ENCODE measurements at regions not wholly inside any gene's neighbourhood (a gene's known extent, or its start where the extent isn't known, plus 50 kb on each side); places are given as distances from the start of the nearest gene placed in this dataset.

GRCh38 chr12:115438314-115438713, 754.3 kb upstream of the TBX3 start:
- Histone ChIP-seq H3K9me3 (ENCODE audit: low read length) (no peaks in the 10 kb centered on the region), H3K27me3 (ENCODE audit: insufficient read depth, low read depth, low read length) (no peaks in the 10 kb centered on the region), H3K9me2 (ENCODE audit: insufficient read depth, low read length) (no peaks in the 10 kb centered on the region), H3K4me3 (ENCODE audit: low read length) (no peak overlapping the region), H3K79me2 (replicated peaks; ENCODE audit: insufficient read depth, low read length) (no peaks in the 10 kb centered on the region), H2AFZ (ENCODE audit: low read depth, low read length) (no peak overlapping the region), H3F3A (ENCODE audit: insufficient read depth, low read length, poor library complexity, severe bottlenecking) (no peaks in the 10 kb centered on the region), H3K36me3 (ENCODE audit: insufficient read depth, low read length) (no peaks in the 10 kb centered on the region), H3K4me2 (ENCODE audit: low read length) (no peak overlapping the region), H3K9ac (ENCODE audit: low read length) (no peak overlapping the region), H4K20me1 (ENCODE audit: insufficient read depth) (no peaks in the 10 kb centered on the region), H3K27ac (ENCODE audit: low read length) (no peak overlapping the region)
- TF ChIP-seq EZH2 (IDR thresholded peaks at IDR 0.05; ENCODE audit: borderline replicate concordance, insufficient read depth, low read length, poor library complexity, severe bottlenecking) (no peak), RAD21 (conservative IDR thresholded peaks at IDR 0.05) (no peak), SMC3 (conservative IDR thresholded peaks at IDR 0.05; ENCODE audit: poor library complexity) (no peak), MXI1 (conservative IDR thresholded peaks at IDR 0.05; ENCODE audit: poor library complexity, severe bottlenecking) (no peak)

GRCh38 chr12:115437061-115437567, 753.1 kb upstream of the TBX3 start:
- no peaks in the 10 kb centered on the region for H3K79me2 ChIP-seq (replicated peaks; ENCODE audit: insufficient read depth, low read length)
- no peak overlapping the region for H3K4me3 ChIP-seq (ENCODE audit: low read length)
- H2AFZ ChIP-seq (ENCODE audit: low read depth, low read length), result no peak overlapping the region
- no peak overlapping the region for H3K4me2 ChIP-seq (ENCODE audit: low read length)
- no peaks in the 10 kb centered on the region for H3K9me2 ChIP-seq (ENCODE audit: insufficient read depth, low read length)
- no peak overlapping the region for H3K27ac ChIP-seq (ENCODE audit: low read length)
- H3K27me3 ChIP-seq (ENCODE audit: insufficient read depth, low read depth, low read length), result no peaks in the 10 kb centered on the region
- H4K20me1 ChIP-seq (ENCODE audit: insufficient read depth), result no peaks in the 10 kb centered on the region
- no peaks in the 10 kb centered on the region for H3F3A ChIP-seq (ENCODE audit: insufficient read depth, low read length, poor library complexity, severe bottlenecking)
- H3K36me3 ChIP-seq (ENCODE audit: insufficient read depth, low read length), result no peaks in the 10 kb centered on the region
- H3K9ac ChIP-seq (ENCODE audit: low read length), result no peak overlapping the region
- TF ChIP-seq MXI1 (conservative IDR thresholded peaks at IDR 0.05; ENCODE audit: poor library complexity, severe bottlenecking) (no peak), SMC3 (conservative IDR thresholded peaks at IDR 0.05; ENCODE audit: poor library complexity) (no peak)
- no peaks in the 10 kb centered on the region for H3K9me3 ChIP-seq (ENCODE audit: low read length)

- Histone ChIP-seq H4K20me1 (ENCODE audit: insufficient read depth) (no peaks in the 10 kb centered on the region), H3F3A (ENCODE audit: insufficient read depth, low read length, poor library complexity, severe bottlenecking) (no peaks in the 10 kb centered on the region), H3K4me3 (ENCODE audit: low read length) (no peak overlapping the region), H3K27ac (ENCODE audit: low read length) (no peak overlapping the region), H3K9me2 (ENCODE audit: insufficient read depth, low read length) (no peaks in the 10 kb centered on the region), H3K9ac (ENCODE audit: low read length) (no peak overlapping the region), H2AFZ (ENCODE audit: low read depth, low read length) (no peak overlapping the region), H3K4me2 (ENCODE audit: low read length) (no peak overlapping the region), H3K36me3 (ENCODE audit: insufficient read depth, low read length) (no peaks in the 10 kb centered on the region), H3K79me2 (replicated peaks; ENCODE audit: insufficient read depth, low read length) (no peaks in the 10 kb centered on the region), H3K27me3 (ENCODE audit: insufficient read depth, low read depth, low read length) (no peaks in the 10 kb centered on the region), H3K9me3 (ENCODE audit: low read length) (no peaks in the 10 kb centered on the region)
- TF ChIP-seq RAD21 (conservative IDR thresholded peaks at IDR 0.05), result no peak
- TF ChIP-seq POLR2AphosphoS5 (IDR thresholded peaks at IDR 0.05), result no peak
- no peak for TF ChIP-seq SMC3 (conservative IDR thresholded peaks at IDR 0.05; ENCODE audit: poor library complexity)
- TF ChIP-seq MXI1 (conservative IDR thresholded peaks at IDR 0.05; ENCODE audit: poor library complexity, severe bottlenecking), result no peak
- no peak for TF ChIP-seq REST (IDR thresholded peaks at IDR 0.05; ENCODE audit: borderline replicate concordance)
- no peak for TF ChIP-seq TAF1 (IDR thresholded peaks at IDR 0.05; ENCODE audit: low read depth)
- no peak for TF ChIP-seq EZH2 (IDR thresholded peaks at IDR 0.05; ENCODE audit: borderline replicate concordance, insufficient read depth, low read length, poor library complexity, severe bottlenecking)
- no peak for TF ChIP-seq EP300 (conservative IDR thresholded peaks at IDR 0.05; ENCODE audit: poor library complexity, severe bottlenecking)
- TF ChIP-seq CTCF (IDR thresholded peaks at IDR 0.05; ENCODE audit: poor library complexity, severe bottlenecking), result no peak
These were observed 749.1 kb upstream of the TBX3 start for GRCh38 chr12:115433014-115433634.
